NT2/D1 (cell line): ENCODE measurements at regions not wholly inside any gene's neighbourhood (a gene's known extent, or its start where the extent isn't known, plus 50 kb on each side); places are given as distances from the start of the nearest gene placed in this dataset.
"Not testable (repeated sequence)": the region's sequence is repeated elsewhere in the genome, so short reads cannot be mapped to it uniquely, and the experiment has no call there.

ENCODE experiments used
- DNase-seq: peaks from one replicate; pipeline ENCODE4 v3.0.0-alpha.2; 2011; ENCODE audit warnings: low read depth, low spot score
- H3K27me3 ChIP-seq: 2 replicates; pipeline ENCODE4 v1.6.0; 2011; ENCODE audit warnings: mild to moderate bottlenecking; ENCODE audit not compliant: insufficient read length, insufficient read depth
- H3K36me3 ChIP-seq: 2 replicates; pipeline ENCODE4 v1.6.1; 2011; ENCODE audit warnings: mild to moderate bottlenecking, low read length, mixed read lengths; ENCODE audit not compliant: insufficient read depth, insufficient read length
- H3K4me1 ChIP-seq: 2 replicates; pipeline ENCODE4 v1.5.1; 2011; ENCODE audit not compliant: insufficient read depth, insufficient read length
- H3K4me3 ChIP-seq: 2 replicates; pipeline ENCODE4 v1.5.1; 2011; ENCODE audit warnings: low read depth; ENCODE audit not compliant: insufficient read length
- H3K9ac ChIP-seq: 2 replicates; pipeline ENCODE4 v1.6.0; 2011; ENCODE audit warnings: low read depth; ENCODE audit not compliant: insufficient read length
- H3K9me3 ChIP-seq: 2 replicates; pipeline ENCODE4 v1.5.1; 2011; ENCODE audit warnings: mild to moderate bottlenecking, low read length; ENCODE audit not compliant: insufficient read depth
- SUZ12 ChIP-seq: IDR thresholded peaks from 2 replicates; pipeline ENCODE4 v1.6.1; 2011; ENCODE audit not compliant: insufficient read length, insufficient read depth; ENCODE audit errors: extremely low read depth
- YY1 ChIP-seq: IDR thresholded peaks from 2 replicates; pipeline ENCODE4 v1.6.1; 2011; ENCODE audit not compliant: insufficient read length, insufficient read depth
- ZNF274 ChIP-seq: IDR thresholded peaks from 2 replicates; pipeline ENCODE4 v1.6.1; 2011; ENCODE audit warnings: mild to moderate bottlenecking, low read depth, low read length

GRCh38 chr14:82786483-82786880, 1252.8 kb upstream of the SEL1L start:
- TF ChIP-seq YY1 (no peak), ZNF274 (no peak), SUZ12 (no peak)
- no peak overlapping the region for H3K4me3 ChIP-seq
- no peak for DNase-seq
- H3K9me3 ChIP-seq: no peaks in the 10 kb centered on the region
- H3K4me1 ChIP-seq: no peaks in the 10 kb centered on the region
- H3K36me3 ChIP-seq: no peaks in the 10 kb centered on the region
- H3K9ac ChIP-seq: no peak overlapping the region
- no peaks in the 10 kb centered on the region for H3K27me3 ChIP-seq

- H3K9ac ChIP-seq: no peak overlapping the region
- no peak for TF ChIP-seq SUZ12
- TF ChIP-seq YY1: no peak
- TF ChIP-seq ZNF274: no peak
- H3K4me1 ChIP-seq: no peaks in the 10 kb centered on the region
- no peak overlapping the region for H3K4me3 ChIP-seq
- no peak for DNase-seq
- no peaks in the 10 kb centered on the region for H3K36me3 ChIP-seq
- H3K27me3 ChIP-seq: no peaks in the 10 kb centered on the region
- no peaks in the 10 kb centered on the region for H3K9me3 ChIP-seq
Observed at GRCh38 chr14:82796086-82796485, 1262.4 kb upstream of the SEL1L start.

- DNase-seq: no peak
- H3K27me3 ChIP-seq: no peaks in the 10 kb centered on the region
- TF ChIP-seq YY1 (no peak), SUZ12 (no peak), ZNF274 (no peak)
- H3K4me3 ChIP-seq: no peak overlapping the region
- no peaks in the 10 kb centered on the region for H3K4me1 ChIP-seq
- H3K36me3 ChIP-seq: no peaks in the 10 kb centered on the region
- H3K9ac ChIP-seq: no peak overlapping the region
- peaks cover 2% of the 10 kb centered on the region; the same call in 1 of the 2 replicates for H3K9me3 ChIP-seq
Observed at GRCh38 chr14:82798276-82798675, 1264.6 kb upstream of the SEL1L start.

GRCh38 chr14:82805892-82806825, 1272.5 kb upstream of the SEL1L start:
- Histone ChIP-seq H3K27me3 (no peaks in the 10 kb centered on the region), H3K4me3 (no peak overlapping the region), H3K4me1 (no peaks in the 10 kb centered on the region), H3K9ac (no peak overlapping the region), H3K9me3 (peaks cover 3% of the 10 kb centered on the region; the same call in 1 of the 2 replicates), H3K36me3 (no peaks in the 10 kb centered on the region)
- peak; percentile 36 for DNase-seq
- TF ChIP-seq ZNF274 (no peak), SUZ12 (no peak), YY1 (no peak)

- no peak overlapping the region for H3K4me3 ChIP-seq
- no peaks in the 10 kb centered on the region for H3K4me1 ChIP-seq
- TF ChIP-seq YY1: no peak
- no peak for TF ChIP-seq ZNF274
- TF ChIP-seq SUZ12: no peak
- no peaks in the 10 kb centered on the region for H3K9me3 ChIP-seq
- no peaks in the 10 kb centered on the region for H3K36me3 ChIP-seq
- no peak for DNase-seq
- no peaks in the 10 kb centered on the region for H3K27me3 ChIP-seq
- H3K9ac ChIP-seq: no peak overlapping the region
Observed at GRCh38 chr14:82811246-82811645, 1277.6 kb upstream of the SEL1L start.

GRCh38 chr14:82814339-82814738, 1280.7 kb upstream of the SEL1L start:
- H3K36me3 ChIP-seq, H3K27me3 ChIP-seq, DNase-seq, H3K4me3 ChIP-seq, H3K9me3 ChIP-seq, H3K9ac ChIP-seq, H3K4me1 ChIP-seq: not testable (repeated sequence)

GRCh38 chr14:82830596-82830995, 1296.9 kb upstream of the SEL1L start:
- TF ChIP-seq SUZ12 (no peak), ZNF274 (no peak), YY1 (no peak)
- no peak for DNase-seq
- H3K9ac ChIP-seq: no peak overlapping the region
- no peaks in the 10 kb centered on the region for H3K9me3 ChIP-seq
- no peaks in the 10 kb centered on the region for H3K4me1 ChIP-seq
- no peaks in the 10 kb centered on the region for H3K36me3 ChIP-seq
- H3K4me3 ChIP-seq: no peak overlapping the region
- no peaks in the 10 kb centered on the region for H3K27me3 ChIP-seq
